ENCODE measurements at regions not wholly inside any gene's neighbourhood (a gene's known extent, or its start where the extent isn't known, plus 50 kb on each side); places are given as distances from the start of the nearest gene placed in this dataset.

DNA sequence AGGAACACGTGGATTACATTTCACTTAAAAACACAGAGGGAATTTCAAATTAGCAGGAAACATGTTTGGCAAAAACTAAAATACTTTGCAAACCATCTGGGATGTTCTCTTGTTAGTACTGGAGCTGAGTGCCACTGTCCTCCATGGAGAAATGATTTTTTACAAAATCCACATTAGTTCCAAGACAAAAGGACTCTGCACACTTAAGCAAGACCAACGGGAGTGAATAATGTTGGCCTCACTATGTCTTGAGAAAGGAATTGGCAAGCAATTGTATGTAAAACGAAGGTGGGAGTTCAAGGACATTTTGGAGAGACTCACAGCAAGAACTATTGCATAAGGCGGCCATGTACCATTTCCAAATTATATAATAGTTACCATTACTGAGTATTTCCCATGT, 547.5 kb downstream of the EBF1 start:
- DNase-seq: no peak

- no peak for DNase-seq
These were observed 550.4 kb downstream of the EBF1 start for GRCh38 chr5:158549311-158549710.

GRCh38 chr5:158546748-158547147, 553.0 kb downstream of the EBF1 start:
- no peak for DNase-seq

DNA sequence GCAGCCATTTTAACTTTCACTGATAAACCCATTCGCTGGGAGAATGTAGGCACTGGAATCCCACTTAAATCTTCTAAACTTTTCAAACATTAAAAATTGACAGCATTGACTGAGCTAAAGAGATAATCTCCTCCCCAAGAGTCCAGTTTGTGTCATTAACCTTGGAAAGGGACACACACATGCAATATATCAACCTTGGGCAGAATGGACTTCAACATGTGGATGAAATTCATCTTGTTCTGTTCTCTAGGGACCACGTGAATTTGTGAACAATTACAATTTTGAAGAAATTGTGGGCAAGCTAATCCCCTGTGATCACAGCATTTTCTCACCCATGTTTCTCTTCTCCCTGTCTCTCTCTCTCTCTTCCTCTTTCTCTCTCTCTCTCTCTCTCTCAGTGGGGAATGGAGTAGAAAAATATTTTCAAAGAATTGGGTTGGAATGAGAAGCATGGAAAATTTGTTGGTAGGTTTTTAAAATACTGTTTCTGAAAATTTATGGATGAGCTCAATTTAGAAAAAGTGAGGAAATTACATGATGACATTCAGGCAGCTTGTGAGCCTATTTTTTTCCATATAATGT, 553.7 kb downstream of the EBF1 start:
- no peak for DNase-seq

- DNase-seq: no peak
These were observed 555.1 kb downstream of the EBF1 start for GRCh38 chr5:158544388-158545339.

DNA sequence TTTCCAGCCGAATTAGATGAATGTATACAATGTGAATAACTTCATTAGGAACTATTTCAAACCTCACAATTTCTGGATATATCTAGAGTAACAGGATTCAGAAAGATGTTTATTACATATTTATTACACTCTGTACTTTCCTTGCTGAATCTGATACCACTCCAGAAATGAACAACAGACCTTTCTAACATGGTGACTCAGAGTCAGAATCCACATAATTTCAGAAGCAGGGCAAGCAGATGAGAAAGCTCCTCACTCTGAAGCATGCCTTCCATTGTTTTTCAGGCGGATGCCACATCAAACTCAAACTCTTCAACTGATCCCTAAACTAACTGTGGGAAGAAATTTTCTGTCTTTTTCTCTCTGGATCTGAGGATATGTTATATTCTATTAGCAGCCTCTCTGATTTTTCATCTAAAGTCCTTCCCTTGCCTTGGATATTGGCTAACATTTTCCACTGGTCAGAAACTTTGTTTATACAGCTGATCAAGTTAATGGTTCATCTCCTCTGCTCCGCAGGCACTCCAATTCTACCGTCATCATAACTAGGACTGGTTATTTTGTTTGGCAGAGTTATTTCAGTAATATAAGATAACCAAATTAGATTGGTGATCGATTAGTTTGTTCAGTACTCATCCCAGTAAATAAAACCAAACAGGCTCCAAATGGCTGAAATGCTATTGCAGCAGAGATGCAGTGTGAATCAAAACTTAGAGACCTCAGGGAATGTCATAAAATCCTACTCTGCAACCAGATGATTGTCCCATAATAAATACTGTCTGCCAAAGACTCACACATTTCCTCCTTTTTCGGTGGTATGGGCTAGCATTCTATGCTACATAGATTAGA, 556.0 kb downstream of the EBF1 start:
- DNase-seq: no peak

DNA sequence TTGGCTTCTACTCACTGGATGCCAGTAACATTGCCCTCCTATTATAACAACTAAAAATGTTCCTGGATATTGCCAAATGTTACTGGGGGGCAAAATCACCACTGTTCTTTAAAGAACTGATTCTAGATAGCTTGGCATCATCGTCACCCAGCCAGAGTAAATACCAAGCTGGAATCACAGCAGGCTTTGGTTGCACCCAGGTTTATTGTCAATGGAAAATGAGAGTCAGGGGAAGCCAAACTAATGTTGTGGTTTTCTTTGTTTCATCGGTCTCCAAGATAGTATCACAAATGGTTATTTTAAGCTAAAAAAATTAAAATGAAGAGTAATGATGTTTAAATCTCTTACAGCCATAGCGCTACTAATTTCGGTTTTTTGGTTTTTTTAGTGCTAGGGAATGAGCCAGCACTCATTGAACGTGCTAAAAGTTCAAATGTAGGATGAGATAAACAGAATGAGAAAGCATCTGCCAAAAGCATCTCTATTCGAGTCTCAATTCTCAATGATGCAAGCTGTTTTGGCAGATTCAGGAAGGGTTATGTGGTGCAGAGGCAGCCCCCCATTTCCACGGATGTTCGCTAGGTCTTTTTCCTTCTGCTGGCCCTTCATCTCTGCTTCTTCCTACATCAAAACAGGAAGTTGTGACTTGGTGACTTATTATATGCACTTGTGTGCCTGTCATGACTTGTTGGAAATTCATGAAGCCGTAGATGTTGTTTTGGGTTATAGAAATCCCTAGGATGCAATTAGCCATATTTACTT, 558.0 kb downstream of the EBF1 start:
- DNase-seq: no peak

- no peak for DNase-seq
These were observed 561.1 kb downstream of the EBF1 start for GRCh38 chr5:158538506-158539074.

- no peak for DNase-seq
These were observed 562.4 kb downstream of the EBF1 start for GRCh38 chr5:158537366-158537765.

- DNase-seq: no peak
These were observed 565.5 kb downstream of the EBF1 start for GRCh38 chr5:158534203-158534602.

DNA sequence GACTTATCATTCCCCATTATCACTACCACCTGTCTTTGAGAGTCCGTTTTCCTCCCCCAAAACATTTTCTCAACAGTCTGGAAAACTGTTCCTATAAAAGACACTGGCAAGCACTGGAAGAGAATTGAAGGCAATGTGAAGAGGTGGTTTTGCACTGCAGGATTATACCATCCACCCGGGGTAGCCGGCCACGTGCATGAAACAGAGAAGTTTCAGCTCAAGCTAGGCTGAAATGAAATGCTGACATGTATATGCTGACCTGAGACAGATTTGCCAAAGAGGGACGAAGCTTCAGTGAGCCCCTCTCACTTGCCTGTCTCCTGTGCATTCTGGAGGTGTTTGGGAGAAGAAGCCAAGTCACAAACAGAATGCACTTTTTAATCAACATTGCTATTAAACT, 567.0 kb downstream of the EBF1 start:
- no peak for DNase-seq

DNA sequence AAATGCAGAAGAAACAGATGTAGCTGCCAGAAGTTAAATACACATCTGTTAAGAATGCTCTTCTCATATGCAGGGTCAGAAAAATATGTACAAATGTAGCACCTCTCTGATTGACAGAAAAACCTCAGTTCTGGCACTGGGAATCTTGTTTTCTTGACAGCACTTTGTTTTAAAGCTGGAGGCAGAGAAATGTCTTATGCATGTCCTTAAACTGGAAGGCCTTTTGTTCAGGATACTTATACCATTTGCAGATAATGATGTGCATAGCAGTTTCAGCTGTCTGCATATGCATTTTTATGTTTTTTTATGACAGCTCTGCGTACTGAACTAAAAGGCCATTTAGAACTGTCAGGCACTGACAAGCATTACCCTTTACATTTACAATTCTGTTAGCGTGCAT, 567.9 kb downstream of the EBF1 start:
- DNase-seq: no peak

DNA sequence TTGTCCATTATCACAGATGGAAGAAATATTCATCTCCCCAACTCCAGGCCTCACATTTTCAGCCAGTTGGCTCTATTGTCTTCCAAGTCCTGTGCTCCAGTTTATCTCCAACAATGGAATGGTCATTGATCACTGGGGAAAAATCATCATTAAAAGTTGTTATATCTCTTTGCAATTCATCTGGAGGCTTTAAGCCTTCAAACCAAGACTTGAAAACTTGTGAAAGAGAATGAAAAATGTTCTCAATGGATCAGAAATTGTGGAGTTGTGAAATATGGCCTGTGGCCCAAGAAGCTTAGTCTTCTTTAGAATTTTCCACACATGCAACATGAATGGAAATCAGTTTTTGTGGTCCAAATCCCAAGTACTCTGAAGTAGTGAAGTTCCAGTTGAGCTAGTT, 569.6 kb downstream of the EBF1 start:
- DNase-seq: no peak

DNA sequence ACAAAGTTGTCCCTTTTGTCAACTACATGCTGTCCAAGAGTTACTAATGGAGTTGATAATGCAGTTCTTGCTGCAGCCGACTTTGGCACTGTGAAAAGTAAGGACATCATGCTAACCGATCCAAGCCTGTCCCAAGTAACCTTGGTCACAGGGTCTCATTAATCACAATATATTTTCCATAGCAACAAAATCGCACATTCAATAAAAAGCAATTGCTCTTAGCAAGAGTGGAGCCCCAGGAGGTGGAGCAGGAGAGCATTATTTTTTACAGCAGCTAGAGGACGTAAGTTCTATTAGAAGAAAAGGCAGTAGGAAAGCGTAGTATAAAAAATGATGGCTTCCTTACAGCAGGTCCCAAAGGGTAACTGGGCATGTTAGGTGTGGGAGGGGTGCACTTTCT, 570.3 kb downstream of the EBF1 start:
- no peak for DNase-seq

GRCh38 chr5:158525663-158526062, 574.1 kb downstream of the EBF1 start:
- no peak for DNase-seq

DNA sequence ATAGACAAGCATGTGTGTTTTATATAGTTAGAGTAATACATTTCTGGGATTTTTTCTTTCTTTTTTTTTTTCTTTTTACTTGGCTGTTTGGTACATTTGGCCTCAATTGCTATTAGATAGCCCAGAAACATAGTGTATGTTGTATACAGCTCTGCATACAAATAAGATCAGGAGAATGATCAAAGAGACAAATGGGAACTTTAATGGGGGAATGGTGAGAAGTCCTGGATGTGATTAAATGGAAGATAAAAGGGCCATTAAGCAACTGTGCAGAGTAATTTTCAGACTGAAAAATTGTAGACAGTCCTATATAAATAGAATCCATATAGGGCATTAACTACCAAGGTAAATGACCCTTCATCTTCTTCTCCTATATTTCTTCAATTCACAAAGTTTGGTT, 575.6 kb downstream of the EBF1 start:
- no peak for DNase-seq

DNA sequence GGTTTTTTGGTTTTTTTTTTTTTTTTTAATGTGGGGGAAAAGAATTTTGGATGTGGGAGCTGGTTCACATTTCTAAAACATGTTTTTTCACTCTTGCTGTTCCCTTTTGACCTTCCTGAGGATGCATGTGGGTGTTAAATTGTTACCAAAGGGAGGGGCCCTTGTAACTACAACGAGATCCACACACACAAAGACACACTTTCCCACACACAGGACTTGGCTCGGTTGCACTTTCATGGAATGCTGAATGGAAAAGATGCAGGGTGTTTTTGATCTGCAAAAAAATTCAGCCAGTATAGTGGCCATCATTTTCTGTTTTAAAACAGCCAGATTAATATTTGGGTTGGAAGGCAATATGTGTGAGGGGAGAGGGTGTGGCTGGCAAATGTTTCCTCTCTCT, 576.9 kb downstream of the EBF1 start:
- DNase-seq: no peak

- DNase-seq: no peak
These were observed 577.7 kb downstream of the EBF1 start for GRCh38 chr5:158521995-158522394.

DNA sequence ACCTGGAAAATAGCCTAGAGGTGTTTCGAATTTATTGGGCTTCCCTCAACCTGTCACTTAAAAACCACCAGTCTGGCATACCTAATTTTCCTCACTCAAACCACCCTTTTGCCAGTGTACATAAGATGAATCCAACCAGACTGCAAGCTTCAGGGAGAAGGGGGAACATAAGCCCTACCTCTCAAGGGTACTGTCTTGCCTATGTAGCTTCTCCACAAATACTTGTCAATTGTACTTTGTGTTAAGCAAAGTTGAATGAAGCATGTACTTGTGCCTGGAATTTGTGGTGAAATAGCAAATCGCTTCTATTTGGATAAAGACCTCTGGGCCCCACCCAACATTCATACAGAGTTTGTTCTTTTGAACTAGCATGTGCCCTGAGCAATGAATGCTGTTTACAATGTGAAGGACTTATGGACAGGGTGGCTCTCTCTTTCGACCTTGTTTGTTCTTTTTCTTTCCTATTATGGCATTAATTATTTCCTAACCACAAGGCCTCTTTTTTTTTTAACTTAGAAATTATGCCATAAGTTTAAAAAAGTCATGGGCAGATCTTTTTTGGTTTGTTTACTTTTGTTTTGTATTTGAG, 580.2 kb downstream of the EBF1 start:
- no peak for DNase-seq

DNA sequence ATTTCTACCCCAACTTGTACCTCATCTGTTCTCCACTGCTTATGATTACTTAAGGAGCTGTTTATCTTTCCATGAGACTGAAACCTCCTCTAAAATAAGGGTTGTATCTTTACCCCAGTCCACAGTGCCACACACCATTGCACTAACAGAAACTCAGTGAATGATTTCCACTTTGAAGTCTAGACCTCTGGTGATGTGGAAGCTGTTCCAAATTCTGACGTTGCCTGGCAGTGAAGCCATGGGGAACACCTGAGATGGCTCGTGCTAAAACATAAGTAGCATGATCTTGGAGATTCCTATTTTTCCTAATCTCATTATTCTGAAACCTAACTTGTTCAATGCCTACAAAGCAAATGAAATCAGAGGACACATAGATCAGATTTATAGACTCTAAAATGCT, 583.2 kb downstream of the EBF1 start:
- DNase-seq: no peak

DNA sequence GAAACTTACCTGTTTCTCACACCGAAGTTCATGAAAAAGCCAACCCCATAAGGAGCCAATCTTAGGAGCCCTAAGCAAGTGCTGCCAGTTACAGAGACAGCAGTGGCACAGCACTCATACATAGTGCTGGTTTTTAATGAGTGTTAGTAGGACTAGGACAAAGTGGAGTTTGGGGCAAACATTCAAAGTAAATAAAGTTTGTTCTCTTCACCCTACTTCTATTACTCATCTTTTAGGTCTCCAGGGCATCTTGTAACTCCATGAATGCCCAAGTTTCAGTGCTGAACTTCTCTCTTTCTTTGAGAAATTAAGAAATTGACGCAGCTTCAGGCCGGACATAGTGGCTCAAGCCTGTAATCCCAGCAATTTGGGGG, 584.7 kb downstream of the EBF1 start:
- no peak for DNase-seq

- no peak for DNase-seq
These were observed 585.3 kb downstream of the EBF1 start for GRCh38 chr5:158514319-158514985.

Measured in stimulated activated CD4-positive, alpha-beta T cell treated with anti-CD3 and anti-CD28 coated beads, Interleukin-2, amount 100 ng/mL, for 48 hours (primary cell).